Parathyroid adenoma (tissue), 2 donors: ENCODE measurements at regions not wholly inside any gene's neighbourhood (a gene's known extent, or its start where the extent isn't known, plus 50 kb on each side); places are given as distances from the start of the nearest gene placed in this dataset.

Experiments
- H2AFZ ChIP-seq: fragments of 300-600 bp; sonication (generic); one replicate; pipeline ENCODE4 v1.7.0; 2017; ENCODE audit warnings: antibody characterized with exemption, mild to moderate bottlenecking
- H3K27ac ChIP-seq: fragments of 300-600 bp; sonication (generic); one replicate; pipeline ENCODE4 v1.7.0; 2017
- H3K27me3 ChIP-seq: fragments of 300-600 bp; sonication (generic); one replicate; pipeline ENCODE4 v1.7.0; 2017; ENCODE audit warnings: low read length; ENCODE audit not compliant: control insufficient read depth, insufficient read depth
- H3K36me3 ChIP-seq: fragments of 300-600 bp; sonication (generic); one replicate; pipeline ENCODE4 v1.7.0; 2017; ENCODE audit warnings: low read length; ENCODE audit not compliant: control insufficient read depth, insufficient read depth
- H3K4me1 ChIP-seq: fragments of 300-600 bp; sonication (generic); one replicate; pipeline ENCODE4 v1.7.0; 2017; ENCODE audit warnings: control low read depth
- H3K4me2 ChIP-seq: fragments of 300-600 bp; sonication (generic); one replicate; pipeline ENCODE4 v1.7.0; 2017; ENCODE audit warnings: low read length
- H3K4me3 ChIP-seq: fragments of 300-600 bp; sonication (generic); one replicate; pipeline ENCODE4 v1.7.0; 2017; ENCODE audit warnings: low read depth, low read length
- H3K79me2 ChIP-seq: fragments of 300-600 bp; sonication (generic); one replicate; pipeline ENCODE4 v1.7.0; 2017; ENCODE audit warnings: control low read depth
- H3K9ac ChIP-seq: fragments of 300-600 bp; sonication (generic); one replicate; pipeline ENCODE4 v1.7.0; 2017; ENCODE audit warnings: mild to moderate bottlenecking
- H3K9me3 ChIP-seq: fragments of 300-600 bp; sonication (generic); one replicate; pipeline ENCODE4 v1.7.0; 2017; ENCODE audit warnings: low read length; ENCODE audit not compliant: control insufficient read depth
- TF ChIP-seq, protein P1 (sequence below): fragments of 300-600 bp; sonication (generic); IDR thresholded peaks from one replicate; pipeline ENCODE4 v1.7.0; 2017; ENCODE audit warnings: antibody characterized with exemption, mild to moderate bottlenecking
- donor health status: primary hyperparathyroidism.

DNA sequence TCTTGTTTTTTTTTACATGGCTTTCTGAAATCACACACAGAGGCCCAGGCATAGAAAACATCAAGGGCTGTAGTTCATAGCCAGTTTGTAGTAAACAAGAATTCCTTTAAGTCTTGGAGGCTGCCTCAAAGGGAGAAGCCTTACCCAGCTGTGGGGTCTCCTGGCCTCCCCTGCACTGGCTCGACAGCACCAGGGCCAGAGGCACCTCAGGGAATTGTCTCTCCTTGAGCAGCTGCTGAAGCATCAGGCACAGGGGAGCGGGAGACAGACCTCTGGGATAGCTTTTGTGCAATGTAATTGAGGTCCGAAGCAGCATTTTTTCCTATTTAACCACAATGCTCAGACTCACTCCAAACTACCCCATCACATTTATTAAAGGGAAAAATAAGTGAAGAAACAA, 209.1 kb downstream of the HRH4 start:
- Histone ChIP-seq H3K9me3 (no peaks in the 10 kb centered on the region), H3K27me3 (no peaks in the 10 kb centered on the region), H3K4me1 (no peaks in the 10 kb centered on the region), H3K4me2 (no peak overlapping the region), H2AFZ (no peak overlapping the region), H3K27ac (no peak overlapping the region), H3K9ac (no peak overlapping the region), H3K79me2 (no peaks in the 10 kb centered on the region), H3K36me3 (no peaks in the 10 kb centered on the region), H3K4me3 (no peak overlapping the region)
- TF ChIP-seq, protein P1, sequence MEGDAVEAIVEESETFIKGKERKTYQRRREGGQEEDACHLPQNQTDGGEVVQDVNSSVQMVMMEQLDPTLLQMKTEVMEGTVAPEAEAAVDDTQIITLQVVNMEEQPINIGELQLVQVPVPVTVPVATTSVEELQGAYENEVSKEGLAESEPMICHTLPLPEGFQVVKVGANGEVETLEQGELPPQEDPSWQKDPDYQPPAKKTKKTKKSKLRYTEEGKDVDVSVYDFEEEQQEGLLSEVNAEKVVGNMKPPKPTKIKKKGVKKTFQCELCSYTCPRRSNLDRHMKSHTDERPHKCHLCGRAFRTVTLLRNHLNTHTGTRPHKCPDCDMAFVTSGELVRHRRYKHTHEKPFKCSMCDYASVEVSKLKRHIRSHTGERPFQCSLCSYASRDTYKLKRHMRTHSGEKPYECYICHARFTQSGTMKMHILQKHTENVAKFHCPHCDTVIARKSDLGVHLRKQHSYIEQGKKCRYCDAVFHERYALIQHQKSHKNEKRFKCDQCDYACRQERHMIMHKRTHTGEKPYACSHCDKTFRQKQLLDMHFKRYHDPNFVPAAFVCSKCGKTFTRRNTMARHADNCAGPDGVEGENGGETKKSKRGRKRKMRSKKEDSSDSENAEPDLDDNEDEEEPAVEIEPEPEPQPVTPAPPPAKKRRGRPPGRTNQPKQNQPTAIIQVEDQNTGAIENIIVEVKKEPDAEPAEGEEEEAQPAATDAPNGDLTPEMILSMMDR: no peak

DNA sequence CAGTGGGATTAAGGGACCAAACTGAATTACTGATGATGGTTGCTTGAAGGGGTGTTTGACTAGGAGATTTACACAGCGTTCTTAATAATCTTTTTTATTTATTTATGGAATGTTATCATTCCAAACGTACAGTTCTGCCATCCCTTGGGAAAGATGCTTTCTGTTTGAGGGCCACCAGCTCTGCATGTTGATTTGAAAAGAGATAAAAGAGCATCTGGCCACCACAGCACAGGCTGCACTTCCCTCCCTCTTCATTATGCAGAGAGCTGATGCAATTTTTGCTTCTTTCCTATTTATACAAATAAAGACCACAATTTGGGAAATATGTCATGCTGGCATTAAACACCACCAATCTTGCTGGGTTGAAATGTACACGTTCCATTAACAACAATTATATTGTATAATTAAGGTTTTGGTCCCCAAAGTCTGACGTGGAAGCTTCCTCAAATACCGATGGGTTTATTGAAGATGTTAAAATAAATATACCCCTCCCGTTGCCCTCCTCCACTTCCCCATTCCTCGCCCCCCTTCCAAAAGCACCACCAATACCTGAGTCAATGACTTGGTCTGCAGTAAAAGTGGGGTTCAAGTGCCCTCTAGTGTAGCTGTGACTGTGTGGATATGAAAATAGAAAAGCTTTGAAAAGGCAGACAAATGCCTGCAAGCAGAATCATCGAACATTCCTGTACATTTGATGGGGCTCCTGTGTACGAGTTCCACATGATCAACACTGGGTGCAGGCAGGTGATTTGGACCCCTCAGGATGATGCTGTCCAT, 211.9 kb downstream of the HRH4 start:
- Histone ChIP-seq H3K4me1 (no peaks in the 10 kb centered on the region), H3K79me2 (no peaks in the 10 kb centered on the region), H3K9ac (no peak overlapping the region), H3K9me3 (no peaks in the 10 kb centered on the region), H3K36me3 (no peaks in the 10 kb centered on the region), H2AFZ (no peak overlapping the region), H3K4me3 (no peak overlapping the region), H3K27ac (no peak overlapping the region), H3K27me3 (no peaks in the 10 kb centered on the region), H3K4me2 (no peak overlapping the region)
- TF ChIP-seq, protein P1: no peak

DNA sequence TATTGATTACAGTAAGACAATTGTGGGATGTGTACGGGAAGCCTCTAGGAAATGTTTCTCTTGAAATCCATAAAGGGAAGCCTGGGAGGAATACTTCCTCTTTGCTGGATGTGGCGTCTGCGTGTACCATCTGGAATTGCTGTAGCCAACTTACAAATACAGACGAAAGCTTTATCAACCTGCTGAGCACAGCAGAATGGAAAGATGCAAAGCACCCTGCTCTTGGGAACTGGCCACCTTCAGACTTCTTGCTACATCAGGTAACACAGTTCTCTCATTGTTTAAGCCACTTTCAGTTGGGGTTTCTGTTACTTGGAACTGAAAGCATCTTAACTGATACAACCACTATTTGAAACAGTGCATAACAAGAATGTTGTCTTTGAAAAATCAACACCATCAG, 213.8 kb downstream of the HRH4 start:
- no peak overlapping the region for H2AFZ ChIP-seq
- H3K9ac ChIP-seq: no peak overlapping the region
- TF ChIP-seq, protein P1: no peak
- H3K4me2 ChIP-seq: no peak overlapping the region
- no peaks in the 10 kb centered on the region for H3K9me3 ChIP-seq
- H3K4me1 ChIP-seq: no peaks in the 10 kb centered on the region
- H3K27ac ChIP-seq: no peak overlapping the region
- no peaks in the 10 kb centered on the region for H3K79me2 ChIP-seq
- no peak overlapping the region for H3K4me3 ChIP-seq
- H3K36me3 ChIP-seq: no peaks in the 10 kb centered on the region
- no peaks in the 10 kb centered on the region for H3K27me3 ChIP-seq

DNA sequence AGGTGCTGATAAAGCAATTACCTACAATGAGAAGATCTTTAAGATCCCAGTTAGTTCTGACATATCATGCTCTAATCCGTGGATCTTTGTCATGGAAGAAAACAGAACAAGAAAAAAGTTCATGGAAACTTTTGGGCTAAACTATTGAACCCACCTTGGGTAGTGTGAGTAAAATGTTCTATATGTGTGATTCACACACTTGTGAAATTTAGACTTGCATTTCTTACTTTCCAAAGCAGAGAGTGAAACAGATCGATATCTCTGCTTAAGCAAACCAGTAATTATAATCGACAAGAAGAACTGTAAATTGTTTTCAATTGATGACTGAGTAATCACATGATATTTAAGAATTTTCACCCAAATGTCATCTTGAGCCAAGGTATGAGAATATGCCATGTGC, 214.2 kb downstream of the HRH4 start:
- no peaks in the 10 kb centered on the region for H3K36me3 ChIP-seq
- no peaks in the 10 kb centered on the region for H3K79me2 ChIP-seq
- H3K27ac ChIP-seq: no peak overlapping the region
- H3K4me1 ChIP-seq: no peaks in the 10 kb centered on the region
- no peaks in the 10 kb centered on the region for H3K27me3 ChIP-seq
- H2AFZ ChIP-seq: no peak overlapping the region
- H3K9ac ChIP-seq: no peak overlapping the region
- H3K9me3 ChIP-seq: no peaks in the 10 kb centered on the region
- H3K4me2 ChIP-seq: no peak overlapping the region
- TF ChIP-seq, protein P1: no peak
- H3K4me3 ChIP-seq: no peak overlapping the region

DNA sequence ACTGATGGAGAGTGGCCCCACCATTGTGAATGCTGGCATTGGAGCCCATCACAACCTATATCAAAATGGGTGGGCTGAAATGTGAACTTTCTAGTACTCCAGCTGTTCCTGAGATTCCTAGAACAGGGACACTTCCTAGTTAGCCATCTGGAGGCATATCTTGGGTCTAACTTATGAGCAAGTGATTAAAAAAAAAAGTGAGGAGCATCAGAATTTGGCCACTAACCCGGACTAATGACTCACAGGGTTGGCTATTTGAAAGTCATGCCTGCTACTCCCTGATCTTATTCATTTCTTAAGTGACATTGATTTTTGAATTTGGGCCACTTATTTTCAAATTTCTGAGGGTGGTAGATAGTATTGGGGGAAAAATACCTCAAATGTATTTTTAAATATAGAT, 216.6 kb downstream of the HRH4 start:
- Histone ChIP-seq H3K9ac (no peak overlapping the region), H3K4me1 (no peaks in the 10 kb centered on the region), H3K4me2 (no peak overlapping the region), H3K36me3 (no peaks in the 10 kb centered on the region), H3K27me3 (no peaks in the 10 kb centered on the region), H3K9me3 (no peaks in the 10 kb centered on the region), H3K27ac (no peak overlapping the region), H3K79me2 (no peaks in the 10 kb centered on the region), H2AFZ (no peak overlapping the region), H3K4me3 (no peak overlapping the region)
- TF ChIP-seq, protein P1: no peak
